ENCODE measurements at regions not wholly inside any gene's neighbourhood (a gene's known extent, or its start where the extent isn't known, plus 50 kb on each side); places are given as distances from the start of the nearest gene placed in this dataset.

DNA sequence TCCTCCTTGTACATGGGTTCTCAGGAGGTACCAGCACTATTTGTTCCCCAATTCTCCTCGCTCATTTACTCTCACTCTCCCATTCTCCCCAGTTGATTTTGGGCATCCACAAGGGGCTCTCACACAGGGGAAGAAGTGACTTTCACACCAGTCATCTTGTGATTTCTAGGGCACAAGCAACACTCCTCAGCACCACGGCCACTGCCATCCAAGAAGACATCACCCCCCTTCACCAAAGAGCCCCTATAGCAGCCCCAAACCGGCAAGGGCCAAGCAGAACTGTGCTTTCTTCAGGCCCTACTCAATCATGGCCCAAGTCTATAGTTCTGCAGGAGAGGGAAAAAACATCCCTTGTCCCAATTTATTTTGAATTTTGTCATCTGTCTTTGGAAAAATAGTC is 209.2 kb upstream of the ARL4C start:
- H3K9me3 ChIP-seq: no peaks in the 10 kb centered on the region
- TF ChIP-seq, protein P1, sequence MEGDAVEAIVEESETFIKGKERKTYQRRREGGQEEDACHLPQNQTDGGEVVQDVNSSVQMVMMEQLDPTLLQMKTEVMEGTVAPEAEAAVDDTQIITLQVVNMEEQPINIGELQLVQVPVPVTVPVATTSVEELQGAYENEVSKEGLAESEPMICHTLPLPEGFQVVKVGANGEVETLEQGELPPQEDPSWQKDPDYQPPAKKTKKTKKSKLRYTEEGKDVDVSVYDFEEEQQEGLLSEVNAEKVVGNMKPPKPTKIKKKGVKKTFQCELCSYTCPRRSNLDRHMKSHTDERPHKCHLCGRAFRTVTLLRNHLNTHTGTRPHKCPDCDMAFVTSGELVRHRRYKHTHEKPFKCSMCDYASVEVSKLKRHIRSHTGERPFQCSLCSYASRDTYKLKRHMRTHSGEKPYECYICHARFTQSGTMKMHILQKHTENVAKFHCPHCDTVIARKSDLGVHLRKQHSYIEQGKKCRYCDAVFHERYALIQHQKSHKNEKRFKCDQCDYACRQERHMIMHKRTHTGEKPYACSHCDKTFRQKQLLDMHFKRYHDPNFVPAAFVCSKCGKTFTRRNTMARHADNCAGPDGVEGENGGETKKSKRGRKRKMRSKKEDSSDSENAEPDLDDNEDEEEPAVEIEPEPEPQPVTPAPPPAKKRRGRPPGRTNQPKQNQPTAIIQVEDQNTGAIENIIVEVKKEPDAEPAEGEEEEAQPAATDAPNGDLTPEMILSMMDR (IDR thresholded peaks at IDR 0.05): no peak
- TF ChIP-seq POLR2A (IDR thresholded peaks at IDR 0.05) (no peak), POLR2AphosphoS5 (IDR thresholded peaks at IDR 0.05; ENCODE audit: insufficient read depth in 1 of 2, low read depth in 1 of 2) (no peak)
- no peak overlapping the region for H3K27ac ChIP-seq
- H3K4me1 ChIP-seq: no peaks in the 10 kb centered on the region
- H3K4me3 ChIP-seq: no peak overlapping the region
- intact Hi-C loops (cut with DNase I): no loop called here
- H3K27me3 ChIP-seq: no peaks in the 10 kb centered on the region
- H3K36me3 ChIP-seq: no peaks in the 10 kb centered on the region
- no peak for DNase-seq (ENCODE audit: extremely low spot score in 2 of 2)

DNA sequence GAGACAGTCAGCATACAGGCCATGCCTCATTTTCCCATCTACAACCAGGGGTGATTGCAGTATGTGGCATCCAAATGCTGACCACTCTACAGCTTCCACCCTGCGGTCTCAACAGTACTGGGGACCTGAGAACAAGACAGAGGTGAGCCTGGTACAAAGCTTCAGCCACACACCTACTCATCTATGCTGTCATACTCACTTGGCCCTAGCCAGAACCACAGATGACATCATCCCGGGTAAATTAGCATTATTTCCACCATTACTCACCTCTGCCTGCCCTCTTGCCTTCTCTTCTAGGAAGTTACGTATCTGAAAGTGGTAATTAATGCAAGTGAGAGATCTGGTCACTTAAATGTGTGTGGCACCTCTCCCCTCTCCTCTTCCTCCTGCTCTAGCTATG is 208.2 kb upstream of the ARL4C start:
- TF ChIP-seq POLR2A (IDR thresholded peaks at IDR 0.05) (no peak), POLR2AphosphoS5 (IDR thresholded peaks at IDR 0.05; ENCODE audit: insufficient read depth in 1 of 2, low read depth in 1 of 2) (no peak)
- TF ChIP-seq, protein P1 (IDR thresholded peaks at IDR 0.05): no peak
- no peak for DNase-seq (ENCODE audit: extremely low spot score in 2 of 2)
- no peaks in the 10 kb centered on the region for H3K36me3 ChIP-seq

DNA sequence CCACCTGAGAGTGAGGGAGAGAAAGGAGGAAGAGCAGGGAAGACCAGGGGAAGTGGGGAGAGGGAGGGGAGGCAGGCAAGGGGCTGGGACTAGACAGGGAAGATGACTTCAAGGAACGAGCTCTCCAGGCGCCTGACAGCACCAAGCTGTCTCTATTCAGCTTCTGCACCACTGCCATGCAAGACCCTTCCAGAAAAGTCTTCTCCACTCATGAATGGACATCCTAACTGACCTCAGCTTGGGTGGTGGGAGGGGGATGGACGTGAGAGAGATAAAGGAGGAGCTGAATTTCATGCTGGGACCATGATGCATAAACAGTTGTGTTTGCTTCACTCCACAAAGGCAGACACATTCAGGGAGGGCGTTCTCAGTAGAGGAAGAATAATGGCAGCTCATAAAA is 206.4 kb upstream of the ARL4C start:
- H3K4me3 ChIP-seq: no peak overlapping the region
- H3K27ac ChIP-seq: no peak overlapping the region
- no peaks in the 10 kb centered on the region for H3K27me3 ChIP-seq
- H3K4me1 ChIP-seq: no peaks in the 10 kb centered on the region
- intact Hi-C loops (cut with DNase I): no loop called here
- TF ChIP-seq, protein P1 (IDR thresholded peaks at IDR 0.05): no peak
- TF ChIP-seq POLR2A (IDR thresholded peaks at IDR 0.05): no peak
- no peaks in the 10 kb centered on the region for H3K9me3 ChIP-seq
- no peaks in the 10 kb centered on the region for H3K36me3 ChIP-seq
- no peak for DNase-seq (ENCODE audit: extremely low spot score in 2 of 2)

More for the DNA sequence above, 208.2 kb upstream of the ARL4C start:
- Histone ChIP-seq H3K9me3 (no peaks in the 10 kb centered on the region), H3K27ac (no peak overlapping the region), H3K4me3 (no peak overlapping the region), H3K4me1 (no peaks in the 10 kb centered on the region), H3K27me3 (no peaks in the 10 kb centered on the region)
- intact Hi-C loops (cut with DNase I): no loop called here

DNA sequence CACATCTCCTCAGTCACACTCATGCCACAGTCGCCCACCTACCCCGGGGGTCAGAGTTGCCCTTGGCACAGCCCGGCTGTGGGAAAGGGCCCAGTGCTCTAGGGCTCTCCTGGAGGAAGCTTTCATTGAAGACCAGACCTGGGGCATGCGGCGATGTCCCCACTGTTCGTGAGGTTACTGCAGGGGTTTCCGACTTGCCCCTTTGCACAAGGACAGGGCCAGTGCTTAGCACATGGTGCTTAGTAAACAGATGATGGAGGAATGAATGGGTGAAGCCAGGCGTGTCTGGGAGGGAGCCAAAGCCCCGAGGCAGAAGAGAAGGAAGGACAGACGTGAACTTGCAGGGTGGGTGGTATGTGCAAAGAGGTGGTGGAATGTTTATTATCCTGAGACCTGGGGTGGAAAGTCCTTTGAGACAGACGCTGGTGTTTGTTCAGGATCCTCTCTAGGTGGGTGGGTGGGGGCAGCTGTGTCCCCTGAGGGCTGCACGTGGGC is 205.9 kb upstream of the ARL4C start:
- no peak overlapping the region for H3K4me3 ChIP-seq
- no peaks in the 10 kb centered on the region for H3K9me3 ChIP-seq
- no peaks in the 10 kb centered on the region for H3K36me3 ChIP-seq
- TF ChIP-seq, protein P1 (IDR thresholded peaks at IDR 0.05): no peak
- TF ChIP-seq POLR2A (IDR thresholded peaks at IDR 0.05) (no peak), POLR2AphosphoS5 (IDR thresholded peaks at IDR 0.05; ENCODE audit: insufficient read depth in 1 of 2, low read depth in 1 of 2) (no peak)
- H3K4me1 ChIP-seq: no peaks in the 10 kb centered on the region
- H3K27me3 ChIP-seq: no peaks in the 10 kb centered on the region
- no peak for DNase-seq (ENCODE audit: extremely low spot score in 2 of 2)
- no peak overlapping the region for H3K27ac ChIP-seq
- intact Hi-C loops (cut with DNase I): no loop called here

DNA sequence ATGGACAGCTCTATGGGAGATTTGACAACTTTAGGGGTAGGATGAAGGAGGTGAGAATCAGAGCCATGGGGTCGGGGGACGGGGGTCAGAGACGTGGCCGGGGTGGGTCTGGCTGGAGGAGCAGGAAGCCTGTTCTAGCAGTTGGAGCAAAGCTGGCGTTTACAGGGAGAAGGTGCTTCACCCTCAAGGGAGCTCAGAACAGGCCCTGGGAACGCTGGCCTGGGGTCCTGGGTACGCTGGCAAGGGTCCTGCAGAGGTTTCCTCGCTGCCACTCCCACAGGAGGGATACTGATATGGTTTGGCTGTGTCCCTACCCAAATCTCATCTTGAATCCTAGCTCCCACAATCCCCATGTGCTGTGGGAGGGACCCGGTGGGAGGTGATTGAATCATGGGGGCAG is 205.0 kb upstream of the ARL4C start:
- no peaks in the 10 kb centered on the region for H3K36me3 ChIP-seq
- no peaks in the 10 kb centered on the region for H3K9me3 ChIP-seq
- intact Hi-C loops (cut with DNase I): no loop called here
- H3K4me1 ChIP-seq: no peaks in the 10 kb centered on the region
- H3K4me3 ChIP-seq: no peak overlapping the region
- no peak for DNase-seq (ENCODE audit: extremely low spot score in 2 of 2)
- no peak overlapping the region for H3K27ac ChIP-seq
- no peak for TF ChIP-seq POLR2AphosphoS5 (IDR thresholded peaks at IDR 0.05; ENCODE audit: insufficient read depth in 1 of 2, low read depth in 1 of 2)
- TF ChIP-seq, protein P1 (IDR thresholded peaks at IDR 0.05): no peak
- no peak for TF ChIP-seq POLR2A (IDR thresholded peaks at IDR 0.05)
- no peaks in the 10 kb centered on the region for H3K27me3 ChIP-seq

Data from vagina (tissue), 2 donors.